Bronchial epithelial cell (primary cell): ENCODE measurements at regions not wholly inside any gene's neighbourhood (a gene's known extent, or its start where the extent isn't known, plus 50 kb on each side); places are given as distances from the start of the nearest gene placed in this dataset.

ENCODE experiments used
- DNase-seq: peaks from one replicate; pipeline ENCODE4 v3.0.0-alpha.2; 2010; ENCODE audit warnings: low read depth
- FAIRE-seq: peaks from 2 replicates; lab custom pipeline; 2011; peaks lifted over from hg19 to GRCh38; lab: Jason Lieb, UNC
- H3K27me3 ChIP-seq: 2 replicates; pipeline ENCODE4 v1.5.1; 2011; ENCODE audit warnings: low read length; ENCODE audit not compliant: control insufficient read depth, insufficient read depth
- H3K36me3 ChIP-seq: 2 replicates; pipeline ENCODE4 v1.5.1; 2011; ENCODE audit warnings: low read length; ENCODE audit not compliant: control insufficient read depth, insufficient read depth
- H3K4me3 ChIP-seq: 2 replicates; pipeline ENCODE4 v1.5.1; 2011; ENCODE audit warnings: mild to moderate bottlenecking, low read depth, low read length, control low read depth
- CTCF ChIP-seq: IDR thresholded peaks from 2 replicates; pipeline ENCODE4 v1.5.1; 2011; ENCODE audit warnings: mild to moderate bottlenecking, moderate library complexity, low read length, control low read depth, inconsistent platforms; ENCODE audit not compliant: insufficient read depth, severe bottlenecking

DNA sequence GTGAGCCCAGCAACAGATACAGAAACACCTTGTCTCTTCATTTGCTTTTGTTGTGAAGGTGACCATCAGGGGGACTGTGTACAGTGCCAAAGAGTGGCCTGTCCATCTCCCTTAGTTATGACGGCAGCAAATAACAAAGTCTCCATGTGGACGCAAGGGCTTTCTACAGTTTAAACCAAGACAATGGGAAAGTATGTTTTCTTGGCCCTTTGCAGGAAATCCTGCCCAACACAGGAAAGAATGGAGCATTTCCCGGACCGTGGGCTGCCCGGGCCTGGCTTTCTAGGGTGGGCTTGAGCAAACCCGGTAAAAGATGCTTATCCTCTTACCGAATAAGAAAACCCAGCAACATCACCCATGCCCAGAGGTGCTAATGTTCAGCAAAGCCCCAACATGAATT, 87.3 kb downstream of the ZBTB18 start:
- DNase-seq (no peak), FAIRE-seq (no peak)
- H3K27me3 ChIP-seq: no peaks in the 10 kb centered on the region
- H3K4me3 ChIP-seq: no peak overlapping the region
- TF ChIP-seq CTCF: no peak
- no peaks in the 10 kb centered on the region for H3K36me3 ChIP-seq

DNA sequence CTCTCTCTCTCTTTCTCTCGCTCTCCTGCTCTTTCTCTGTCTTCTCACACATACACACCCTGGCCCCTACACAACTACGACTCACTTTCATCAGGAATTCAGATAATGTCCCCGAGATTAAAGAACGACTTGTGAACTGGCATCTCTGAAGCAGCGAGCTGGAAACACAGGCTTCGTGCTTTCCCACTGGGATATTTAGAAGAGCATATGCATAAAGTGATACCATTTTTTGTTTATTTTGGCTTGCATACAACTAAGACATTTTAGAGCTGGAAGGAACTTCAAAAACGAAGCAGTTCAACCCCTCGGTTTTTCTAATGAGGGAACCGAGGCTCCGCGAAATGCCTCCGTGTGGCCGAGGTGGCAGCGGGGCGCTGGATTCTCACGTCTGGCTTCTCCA, 88.6 kb downstream of the ZBTB18 start:
- TF ChIP-seq CTCF: no peak
- Histone ChIP-seq H3K27me3 (no peaks in the 10 kb centered on the region), H3K36me3 (no peaks in the 10 kb centered on the region), H3K4me3 (no peak overlapping the region)
- DNase-seq: no peak
- no peak for FAIRE-seq

DNA sequence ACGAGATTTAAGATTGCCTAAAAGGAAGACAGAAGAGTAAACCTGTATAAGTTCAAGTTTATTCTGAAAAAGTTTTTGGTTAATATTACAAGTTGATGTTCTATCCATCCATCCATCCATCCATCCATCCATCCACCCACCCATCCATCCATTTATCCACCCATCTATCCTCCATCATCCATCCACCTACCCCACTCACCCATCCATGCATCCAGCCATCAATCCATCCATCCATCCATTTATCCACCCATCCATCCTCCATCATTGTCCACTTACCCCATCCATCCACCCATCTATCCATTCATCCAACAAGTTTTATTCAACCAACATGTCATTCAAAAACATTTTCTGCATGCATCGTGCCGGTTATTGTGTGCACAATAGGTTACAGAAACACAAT, 89.3 kb downstream of the ZBTB18 start:
- Histone ChIP-seq H3K4me3 (no peak overlapping the region), H3K27me3 (no peaks in the 10 kb centered on the region), H3K36me3 (no peaks in the 10 kb centered on the region)
- DNase-seq: no peak
- TF ChIP-seq CTCF: no peak
- no peak for FAIRE-seq

- no peak for TF ChIP-seq CTCF
- Histone ChIP-seq H3K36me3 (no peaks in the 10 kb centered on the region), H3K4me3 (no peak overlapping the region), H3K27me3 (no peaks in the 10 kb centered on the region)
- no peak for FAIRE-seq
- DNase-seq: no peak
Observed at GRCh38 chr1:244144053-244144452, 93.0 kb downstream of the ZBTB18 start.

DNA sequence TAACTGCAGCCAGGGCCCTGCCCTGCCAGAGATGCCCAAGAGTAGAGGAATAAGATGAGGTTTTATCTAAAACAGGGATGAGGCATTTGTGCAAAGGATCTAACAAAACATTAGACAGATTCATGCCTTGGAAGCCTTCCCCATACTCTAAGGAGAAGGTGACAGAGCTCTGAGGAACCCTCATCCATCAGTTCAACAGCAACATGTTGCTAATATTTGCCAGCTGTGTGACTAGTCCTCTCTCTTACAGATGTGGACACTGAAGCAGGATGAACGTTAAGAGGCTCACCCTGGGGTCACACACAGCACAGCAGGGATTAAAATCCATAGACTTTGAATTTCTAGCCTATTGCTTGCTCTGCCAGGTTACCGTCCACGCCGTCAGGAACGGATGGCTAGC, 99.0 kb downstream of the ZBTB18 start:
- H3K27me3 ChIP-seq: no peaks in the 10 kb centered on the region
- FAIRE-seq (peak; percentile 40), DNase-seq (no peak)
- TF ChIP-seq CTCF: no peak
- H3K4me3 ChIP-seq: no peak overlapping the region
- H3K36me3 ChIP-seq: no peaks in the 10 kb centered on the region

DNA sequence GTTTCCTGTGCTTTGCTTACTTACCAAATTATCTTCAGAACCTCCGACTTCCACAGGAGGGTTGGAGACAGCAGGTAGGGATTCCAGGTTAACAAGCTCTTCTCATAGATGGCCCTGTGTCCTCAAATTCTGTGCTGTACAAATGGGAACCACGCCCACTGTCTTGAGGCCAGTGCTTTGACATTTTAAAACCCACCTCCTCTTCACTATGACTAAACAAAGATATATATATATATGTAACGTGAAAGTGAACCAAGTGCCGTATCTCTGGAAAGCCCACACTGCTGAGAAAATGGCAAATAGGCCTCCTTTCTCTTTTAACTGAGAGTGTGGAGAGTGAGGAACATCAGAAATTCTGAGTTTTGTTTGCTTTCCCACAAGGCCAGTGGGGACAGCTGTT, 99.6 kb downstream of the ZBTB18 start:
- no peak overlapping the region for H3K4me3 ChIP-seq
- no peaks in the 10 kb centered on the region for H3K36me3 ChIP-seq
- TF ChIP-seq CTCF: no peak
- H3K27me3 ChIP-seq: no peaks in the 10 kb centered on the region
- no peak for FAIRE-seq
- no peak for DNase-seq
